ENCODE measurements at regions not wholly inside any gene's neighbourhood (a gene's known extent, or its start where the extent isn't known, plus 50 kb on each side); places are given as distances from the start of the nearest gene placed in this dataset.

- H2AFZ ChIP-seq (ENCODE audit: low read length), result no peak overlapping the region
- H3K9me3 ChIP-seq (replicated peaks in 1 of 2; ENCODE audit: control insufficient read depth in 2 of 2, insufficient read depth in 1 of 2, low read depth in 1 of 2, low read length in 2 of 2), result peaks cover 0 to 2% of the 10 kb centered on the region in 2 donors
- no CpG with 5 or more reads among the region's 8 CpGs for WGBS, 2 donors (ENCODE audit: extremely low coverage in 2 of 2, insufficient read length in 2 of 2, insufficient replicate concordance in 1 of 2)
- DNase-seq (ENCODE audit: low spot score), result no peak
- H3K23ac ChIP-seq (ENCODE audit: low read depth, low read length, poor library complexity), result peak overlapping the region; percentile 40
- no peak overlapping the region for H2BK5ac ChIP-seq (ENCODE audit: low read length)
- no peak overlapping the region for H3K4ac ChIP-seq (ENCODE audit: low read length)
- H3K4me1 ChIP-seq (ENCODE audit: control insufficient read depth in 2 of 2, insufficient read depth in 1 of 2, low read depth in 1 of 2, low read length in 2 of 2), result peaks cover 0 to 7% of the 10 kb centered on the region in 2 donors
- H3K27ac ChIP-seq (replicated peaks; ENCODE audit: low read length), result no peak overlapping the region
- peak overlapping the region; percentile 3 for H3K9ac ChIP-seq (ENCODE audit: low read depth, low read length, poor library complexity)
- H2AK5ac ChIP-seq (ENCODE audit: low read depth, low read length), result no peak overlapping the region
- peaks cover 0 to 13% (median 0%) of the 10 kb centered on the region in 3 experiments for H3K27me3 ChIP-seq (ENCODE audit: control insufficient read depth in 3 of 3, insufficient read depth in 3 of 3, low read depth in 1 of 3, low read length in 3 of 3)
- H2BK120ac ChIP-seq (ENCODE audit: low read depth, low read length), result no peak overlapping the region
- no peak overlapping the region for H4K8ac ChIP-seq (ENCODE audit: low read depth, low read length)
- no peak overlapping the region for H2BK12ac ChIP-seq (ENCODE audit: low read length)
- no peak overlapping the region for H3K18ac ChIP-seq (ENCODE audit: low read length)
- no peak overlapping the region for H4K91ac ChIP-seq (ENCODE audit: low read depth, low read length, poor library complexity)
- H3K14ac ChIP-seq (ENCODE audit: low read length), result no peak overlapping the region
- no peak overlapping the region for H2BK15ac ChIP-seq (ENCODE audit: low read length)
- no peak overlapping the region for H3K4me3 ChIP-seq (ENCODE audit: low read length in 2 of 2)
- no peaks in the 10 kb centered on the region for H3K79me1 ChIP-seq (ENCODE audit: low read depth, low read length)
- no peak overlapping the region for H3K4me2 ChIP-seq (ENCODE audit: insufficient read depth, low read length, poor library complexity, severe bottlenecking)
- no peaks in the 10 kb centered on the region for H3K36me3 ChIP-seq (replicated peaks in 1 of 2; ENCODE audit: control insufficient read depth in 2 of 2, insufficient read depth in 2 of 2, low read length in 2 of 2)
These were observed 107.2 kb downstream of the COPS8 start for GRCh38 chr2:237192881-237193280.

DNA sequence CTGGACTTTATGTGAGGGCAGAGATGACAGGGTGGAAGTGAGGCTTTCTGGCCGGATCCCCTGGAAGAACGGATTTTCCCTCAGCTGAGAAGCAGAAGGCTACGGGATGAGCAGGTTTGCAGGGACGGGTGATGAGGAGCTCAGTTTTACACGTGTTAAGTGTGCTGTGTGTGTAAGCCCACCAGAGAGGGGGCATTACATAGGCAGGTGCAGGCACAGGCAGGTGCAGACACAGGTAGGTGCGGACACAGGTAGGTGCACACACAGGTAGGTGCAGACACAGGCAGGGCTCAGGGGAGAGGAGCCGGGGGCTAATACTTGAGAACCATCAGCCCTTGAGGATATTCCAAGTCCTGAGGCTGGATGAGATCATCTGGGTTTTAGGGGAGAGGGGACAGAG lies 107.7 kb downstream of the COPS8 start:
- Histone ChIP-seq H4K91ac (ENCODE audit: low read depth, low read length, poor library complexity) (no peak overlapping the region), H3K27me3 (ENCODE audit: control insufficient read depth in 3 of 3, insufficient read depth in 3 of 3, low read depth in 1 of 3, low read length in 3 of 3) (peaks cover 0 to 13% (median 0%) of the 10 kb centered on the region in 3 experiments), H3K4me1 (ENCODE audit: control insufficient read depth in 2 of 2, insufficient read depth in 1 of 2, low read depth in 1 of 2, low read length in 2 of 2) (peaks cover 0 to 7% of the 10 kb centered on the region in 2 donors), H4K8ac (ENCODE audit: low read depth, low read length) (no peak overlapping the region), H2BK12ac (ENCODE audit: low read length) (no peak overlapping the region), H2BK5ac (ENCODE audit: low read length) (no peak overlapping the region), H3K36me3 (replicated peaks in 1 of 2; ENCODE audit: control insufficient read depth in 2 of 2, insufficient read depth in 2 of 2, low read length in 2 of 2) (no peaks in the 10 kb centered on the region), H3K18ac (ENCODE audit: low read length) (no peak overlapping the region), H3K79me1 (ENCODE audit: low read depth, low read length) (no peaks in the 10 kb centered on the region), H2AFZ (ENCODE audit: low read length) (no peak overlapping the region), H3K4ac (ENCODE audit: low read length) (no peak overlapping the region), H2AK5ac (ENCODE audit: low read depth, low read length) (peak overlapping the region; percentile 7), H2BK120ac (ENCODE audit: low read depth, low read length) (no peak overlapping the region), H3K4me3 (ENCODE audit: low read length in 2 of 2) (no peak overlapping the region), H2BK15ac (ENCODE audit: low read length) (no peak overlapping the region), H3K14ac (ENCODE audit: low read length) (no peak overlapping the region), H3K9me3 (replicated peaks in 1 of 2; ENCODE audit: control insufficient read depth in 2 of 2, insufficient read depth in 1 of 2, low read depth in 1 of 2, low read length in 2 of 2) (peaks cover 0 to 2% of the 10 kb centered on the region in 2 donors), H3K9ac (ENCODE audit: low read depth, low read length, poor library complexity) (no peak overlapping the region), H3K27ac (replicated peaks; ENCODE audit: low read length) (no peak overlapping the region), H3K4me2 (ENCODE audit: insufficient read depth, low read length, poor library complexity, severe bottlenecking) (no peak overlapping the region), H3K23ac (ENCODE audit: low read depth, low read length, poor library complexity) (peak overlapping the region; percentile 69)
- no CpG with 5 or more reads among the region's 7 CpGs for WGBS, 2 donors (ENCODE audit: extremely low coverage in 2 of 2, insufficient read length in 2 of 2, insufficient replicate concordance in 1 of 2)
- DNase-seq (ENCODE audit: low spot score), result no peak

DNA sequence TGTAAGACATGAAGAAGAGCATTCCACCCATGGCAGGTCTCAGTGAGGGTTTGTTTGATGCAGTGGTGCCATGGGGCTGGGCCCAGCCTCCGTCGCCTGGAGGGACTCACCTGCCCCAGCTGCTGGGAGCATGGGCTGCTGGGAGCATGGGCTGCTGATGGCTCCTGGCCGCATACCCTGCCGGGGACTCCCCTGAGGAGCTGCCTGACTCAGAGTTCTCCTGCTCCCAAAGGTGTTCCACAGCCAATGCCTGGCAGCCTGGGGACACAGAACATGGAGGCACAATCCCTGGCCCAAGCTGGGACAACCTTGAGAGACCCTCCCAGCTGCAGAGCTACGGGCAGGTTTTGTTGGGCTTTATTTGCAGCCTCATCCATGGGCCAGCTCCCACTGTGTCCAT lies 108.4 kb downstream of the COPS8 start:
- Histone ChIP-seq H2BK15ac (ENCODE audit: low read length) (no peak overlapping the region), H3K4me3 (ENCODE audit: low read length in 2 of 2) (no peak overlapping the region), H3K9me3 (replicated peaks in 1 of 2; ENCODE audit: control insufficient read depth in 2 of 2, insufficient read depth in 1 of 2, low read depth in 1 of 2, low read length in 2 of 2) (peaks cover 0 to 2% of the 10 kb centered on the region in 2 donors), H3K23ac (ENCODE audit: low read depth, low read length, poor library complexity) (no peak overlapping the region), H3K27ac (replicated peaks; ENCODE audit: low read length) (no peak overlapping the region), H3K4me1 (ENCODE audit: control insufficient read depth in 2 of 2, insufficient read depth in 1 of 2, low read depth in 1 of 2, low read length in 2 of 2) (peaks cover 0 to 7% of the 10 kb centered on the region in 2 donors), H2BK12ac (ENCODE audit: low read length) (no peak overlapping the region), H3K79me1 (ENCODE audit: low read depth, low read length) (no peaks in the 10 kb centered on the region), H3K18ac (ENCODE audit: low read length) (peak overlapping the region; percentile 30), H3K9ac (ENCODE audit: low read depth, low read length, poor library complexity) (no peak overlapping the region), H2BK120ac (ENCODE audit: low read depth, low read length) (no peak overlapping the region), H4K8ac (ENCODE audit: low read depth, low read length) (no peak overlapping the region), H3K4me2 (ENCODE audit: insufficient read depth, low read length, poor library complexity, severe bottlenecking) (no peak overlapping the region), H4K91ac (ENCODE audit: low read depth, low read length, poor library complexity) (no peak overlapping the region), H2AFZ (ENCODE audit: low read length) (no peak overlapping the region), H3K36me3 (replicated peaks in 1 of 2; ENCODE audit: control insufficient read depth in 2 of 2, insufficient read depth in 2 of 2, low read length in 2 of 2) (no peaks in the 10 kb centered on the region), H3K4ac (ENCODE audit: low read length) (no peak overlapping the region), H2AK5ac (ENCODE audit: low read depth, low read length) (no peak overlapping the region), H3K27me3 (ENCODE audit: control insufficient read depth in 3 of 3, insufficient read depth in 3 of 3, low read depth in 1 of 3, low read length in 3 of 3) (peaks cover 0 to 13% (median 0%) of the 10 kb centered on the region in 3 experiments), H3K14ac (ENCODE audit: low read length) (no peak overlapping the region), H2BK5ac (ENCODE audit: low read length) (no peak overlapping the region)
- no peak for DNase-seq (ENCODE audit: low spot score)
- WGBS, 2 donors (ENCODE audit: extremely low coverage in 2 of 2, insufficient read length in 2 of 2, insufficient replicate concordance in 1 of 2), result no CpG with 5 or more reads among the region's 5 CpGs

DNA sequence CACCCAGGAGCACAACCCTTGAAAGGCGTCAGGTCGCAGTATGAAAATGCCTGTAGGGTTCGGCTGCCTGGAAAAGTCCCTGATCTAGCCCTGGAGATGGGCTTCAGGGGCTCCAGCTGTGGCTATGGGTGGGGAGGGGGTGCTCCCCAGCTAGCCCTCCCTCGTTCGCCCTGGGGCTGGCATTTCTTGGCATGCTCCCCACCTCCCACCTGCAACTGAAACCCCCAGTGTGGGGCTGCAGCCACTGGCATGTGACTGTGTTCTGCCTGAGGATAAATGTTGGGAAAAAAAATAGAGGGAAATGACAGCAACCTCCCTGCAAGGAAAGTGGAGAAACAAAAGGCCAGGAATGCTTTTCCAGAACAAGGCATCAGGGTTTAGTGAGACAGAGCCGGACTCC lies 109.2 kb downstream of the COPS8 start:
- Histone ChIP-seq H3K18ac (ENCODE audit: low read length) (no peak overlapping the region), H2BK5ac (ENCODE audit: low read length) (no peak overlapping the region), H3K27ac (replicated peaks; ENCODE audit: low read length) (no peak overlapping the region), H4K8ac (ENCODE audit: low read depth, low read length) (no peak overlapping the region), H3K9ac (ENCODE audit: low read depth, low read length, poor library complexity) (no peak overlapping the region), H3K4ac (ENCODE audit: low read length) (no peak overlapping the region), H3K36me3 (replicated peaks in 1 of 2; ENCODE audit: control insufficient read depth in 2 of 2, insufficient read depth in 2 of 2, low read length in 2 of 2) (no peaks in the 10 kb centered on the region), H3K23ac (ENCODE audit: low read depth, low read length, poor library complexity) (no peak overlapping the region), H2AFZ (ENCODE audit: low read length) (no peak overlapping the region), H3K4me1 (ENCODE audit: control insufficient read depth in 2 of 2, insufficient read depth in 1 of 2, low read depth in 1 of 2, low read length in 2 of 2) (peaks cover 0 to 7% of the 10 kb centered on the region in 2 donors), H2BK15ac (ENCODE audit: low read length) (no peak overlapping the region), H2AK5ac (ENCODE audit: low read depth, low read length) (no peak overlapping the region), H3K14ac (ENCODE audit: low read length) (no peak overlapping the region), H2BK120ac (ENCODE audit: low read depth, low read length) (no peak overlapping the region), H3K9me3 (replicated peaks in 1 of 2; ENCODE audit: control insufficient read depth in 2 of 2, insufficient read depth in 1 of 2, low read depth in 1 of 2, low read length in 2 of 2) (peaks cover 0 to 2% of the 10 kb centered on the region in 2 donors), H3K79me1 (ENCODE audit: low read depth, low read length) (no peaks in the 10 kb centered on the region), H3K4me3 (ENCODE audit: low read length in 2 of 2) (no peak overlapping the region), H3K27me3 (ENCODE audit: control insufficient read depth in 3 of 3, insufficient read depth in 3 of 3, low read depth in 1 of 3, low read length in 3 of 3) (peaks cover 0 to 13% (median 0%) of the 10 kb centered on the region in 3 experiments), H3K4me2 (ENCODE audit: insufficient read depth, low read length, poor library complexity, severe bottlenecking) (no peak overlapping the region), H2BK12ac (ENCODE audit: low read length) (no peak overlapping the region), H4K91ac (ENCODE audit: low read depth, low read length, poor library complexity) (no peak overlapping the region)
- WGBS, 2 donors (ENCODE audit: extremely low coverage in 2 of 2, insufficient read length in 2 of 2, insufficient replicate concordance in 1 of 2), result no CpG with 5 or more reads among the region's 6 CpGs
- DNase-seq (ENCODE audit: low spot score), result no peak
